BLaER1 (cell line): ENCODE measurements at regions not wholly inside any gene's neighbourhood (a gene's known extent, or its start where the extent isn't known, plus 50 kb on each side); places are given as distances from the start of the nearest gene placed in this dataset.

ENCODE experiments used
- H3K27ac ChIP-seq: shearing (Covaris generic); formaldehyde crosslinking; 2 replicates; pipeline ENCODE4 v1.8.1; 2022
- H3K27me3 ChIP-seq: shearing (Covaris generic); formaldehyde crosslinking; 2 replicates; pipeline ENCODE4 v1.8.1; 2022
- H3K36me3 ChIP-seq: shearing (Covaris generic); formaldehyde crosslinking; 2 replicates; pipeline ENCODE4 v1.8.1; 2022
- H3K4me1 ChIP-seq: shearing (Covaris generic); formaldehyde crosslinking; 2 replicates; pipeline ENCODE4 v1.8.1; 2022
- H3K4me2 ChIP-seq: shearing (Covaris generic); formaldehyde crosslinking; 2 replicates; pipeline ENCODE4 v1.8.1; 2022
- H3K4me3 ChIP-seq: shearing (Covaris generic); formaldehyde crosslinking; 2 replicates; pipeline ENCODE4 v1.8.1; 2022
- H3K9ac ChIP-seq: shearing (Covaris generic); formaldehyde crosslinking; 2 replicates; pipeline ENCODE4 v1.8.1; 2022
- H3K9me3 ChIP-seq: shearing (Covaris generic); formaldehyde crosslinking; 2 replicates; pipeline ENCODE4 v1.8.1; 2022
- H4K20me1 ChIP-seq: shearing (Covaris generic); formaldehyde crosslinking; 2 replicates; pipeline ENCODE4 v1.8.1; 2022
- Cebpa-rat ChIP-seq: shearing (Covaris generic); IDR thresholded peaks from 2 replicates; pipeline ENCODE4 v1.8.1; 2022

DNA sequence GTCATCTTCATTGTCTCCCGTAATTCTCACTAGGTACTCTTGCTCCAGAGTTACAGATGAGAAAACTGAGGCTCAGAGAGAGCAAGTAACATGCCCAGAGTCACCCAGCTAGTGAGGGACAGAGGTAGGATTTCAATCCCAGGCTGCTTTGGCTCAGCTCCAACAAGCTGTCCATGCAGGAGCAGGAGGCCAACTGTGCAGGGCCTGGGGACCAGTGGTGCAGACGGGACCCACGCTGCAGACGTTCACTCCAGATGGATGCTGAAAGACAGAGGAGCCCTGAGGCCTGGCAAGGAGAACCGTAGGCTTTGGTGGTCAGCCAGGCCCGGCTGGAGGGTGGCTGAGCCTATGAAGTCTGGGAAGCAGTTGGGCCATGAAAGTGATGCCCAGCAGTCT lies 102.6 kb downstream of the MCFD2 start:
- TF ChIP-seq Cebpa-rat, result no peak
- H3K9me3 ChIP-seq, result no peaks in the 10 kb centered on the region
- peaks cover 37% of the 10 kb centered on the region for H3K4me1 ChIP-seq
- H3K27ac ChIP-seq, result no peak overlapping the region
- H3K27me3 ChIP-seq, result no peaks in the 10 kb centered on the region
- no peaks in the 10 kb centered on the region for H4K20me1 ChIP-seq
- H3K4me2 ChIP-seq, result no peak overlapping the region
- H3K36me3 ChIP-seq, result no peaks in the 10 kb centered on the region
- no peak overlapping the region for H3K9ac ChIP-seq
- no peak overlapping the region for H3K4me3 ChIP-seq
